GM23338 (cell line): ENCODE measurements at regions not wholly inside any gene's neighbourhood (a gene's known extent, or its start where the extent isn't known, plus 50 kb on each side); places are given as distances from the start of the nearest gene placed in this dataset.

ENCODE experiments used
- ATAC-seq: fragments of 200-7000 bp; cut with Tn5 transposase; 3 replicates; pipeline ENCODE4 v1.9.1; 2020
- DNase-seq: peaks from one replicate; pipeline ENCODE4 v3.0.0-alpha.2; 2015; ENCODE audit warnings: low spot score
- H2AFZ ChIP-seq: fragments of 200-600 bp; sonication (generic); 2 replicates; pipeline ENCODE4 v1.8.0; 2016; ENCODE audit warnings: antibody characterized with exemption, mild to moderate bottlenecking, moderate library complexity
- H3F3A ChIP-seq: fragments of 200-600 bp; sonication (generic); replicated peaks from 2 replicates; pipeline ENCODE4 v1.8.0; 2017; ENCODE audit warnings: antibody characterized with exemption, mixed run types, low read depth
- H3K27ac ChIP-seq: fragments of 200-600 bp; sonication (generic); 2 replicates; pipeline ENCODE4 v1.6.1; 2016; ENCODE audit warnings: low read depth
- H3K27me3 ChIP-seq: fragments of 200-600 bp; sonication (generic); 2 replicates; pipeline ENCODE4 v1.8.0; 2016; ENCODE audit warnings: mild to moderate bottlenecking, mixed run types, moderate library complexity; ENCODE audit not compliant: insufficient read depth
- H3K36me3 ChIP-seq: fragments of 200-600 bp; sonication (generic); 2 replicates; pipeline ENCODE4 v1.8.0; 2016; ENCODE audit warnings: mild to moderate bottlenecking; ENCODE audit not compliant: insufficient read depth
- H3K4me1 ChIP-seq: fragments of 200-600 bp; sonication (generic); 2 replicates; pipeline ENCODE4 v1.8.0; 2016; ENCODE audit warnings: mild to moderate bottlenecking, moderate library complexity; ENCODE audit not compliant: insufficient read depth
- H3K4me2 ChIP-seq: fragments of 200-600 bp; sonication (generic); 2 replicates; pipeline ENCODE4 v1.7.1; 2017; ENCODE audit warnings: mixed run types
- H3K4me3 ChIP-seq: fragments of 200-600 bp; sonication (generic); 2 replicates; pipeline ENCODE4 v1.6.1; 2016; ENCODE audit warnings: mixed run types
- H3K79me2 ChIP-seq: fragments of 200-600 bp; sonication (generic); replicated peaks from 2 replicates; pipeline ENCODE4 v1.8.0; 2017; ENCODE audit warnings: mild to moderate bottlenecking; ENCODE audit not compliant: insufficient read depth
- H3K9me2 ChIP-seq: fragments of 200-600 bp; sonication (generic); 2 replicates; pipeline ENCODE4 v1.8.0; 2017; ENCODE audit not compliant: insufficient read depth
- H4K20me1 ChIP-seq: fragments of 200-600 bp; sonication (generic); replicated peaks from 2 replicates; pipeline ENCODE4 v1.8.0; 2017; ENCODE audit warnings: mild to moderate bottlenecking; ENCODE audit not compliant: insufficient read depth
- H3K27ac Mint-ChIP-seq: 2 replicates; pipeline ENCODE4 v1.8.0; 2020; ENCODE audit warnings: inconsistent platforms, mild to moderate bottlenecking, moderate library complexity, mixed read lengths
- H3K27me3 Mint-ChIP-seq: 3 replicates; pipeline ENCODE4 v1.8.0; 2022; ENCODE audit warnings: low read depth, mild to moderate bottlenecking, moderate library complexity, mixed read lengths, inconsistent platforms; ENCODE audit not compliant: insufficient read depth, poor library complexity
- H3K36me3 Mint-ChIP-seq: 3 replicates; pipeline ENCODE4 v1.8.0; 2021; ENCODE audit warnings: low read depth, mild to moderate bottlenecking, inconsistent platforms, moderate library complexity, mixed read lengths
- H3K4me1 Mint-ChIP-seq: 3 replicates; pipeline ENCODE4 v1.8.0; 2020; ENCODE audit warnings: mild to moderate bottlenecking, inconsistent platforms, mixed read lengths
- H3K4me3 Mint-ChIP-seq: 3 replicates; pipeline ENCODE4 v1.8.0; 2021; ENCODE audit warnings: moderate library complexity, mild to moderate bottlenecking, inconsistent platforms, mixed read lengths
- H3K9me3 Mint-ChIP-seq: 3 replicates; pipeline ENCODE4 v1.8.0; 2020; ENCODE audit warnings: moderate library complexity, mild to moderate bottlenecking, inconsistent platforms, mixed read lengths
- CREB1 ChIP-seq: fragments of 250-450 bp; sonication (Bioruptor Pico); IDR thresholded peaks from 2 replicates; pipeline ENCODE4 v1.5.0; 2020; ENCODE audit warnings: low read depth, mild to moderate bottlenecking, moderate library complexity
- JUNB ChIP-seq: IDR thresholded peaks from one replicate; pipeline ENCODE4 v1.6.1; 2016; ENCODE audit warnings: antibody characterized with exemption; ENCODE audit not compliant: unreplicated experiment
- NANOG ChIP-seq: IDR thresholded peaks from 2 replicates; pipeline ENCODE4 v1.6.1; 2016; ENCODE audit warnings: antibody characterized with exemption, borderline replicate concordance
- STAT1 ChIP-seq: IDR thresholded peaks from one replicate; pipeline ENCODE4 v1.6.1; 2016; ENCODE audit warnings: antibody characterized with exemption; ENCODE audit not compliant: unreplicated experiment
- ZNF114 ChIP-seq: fragments of 250-450 bp; sonication (Bioruptor Pico); IDR thresholded peaks from 2 replicates; pipeline ENCODE4 v1.5.0; 2020; ENCODE audit warnings: mild to moderate bottlenecking, moderate library complexity
- TF ChIP-seq, protein P1 (sequence below): fragments of 250-450 bp; sonication (Bioruptor Pico); IDR thresholded peaks from 2 replicates; pipeline ENCODE4 v1.5.0; 2020; ENCODE audit warnings: mild to moderate bottlenecking, moderate library complexity
- TF ChIP-seq, protein P2 (sequence below): IDR thresholded peaks from 2 replicates; pipeline ENCODE4 v1.6.1; 2016; ENCODE audit warnings: antibody characterized with exemption
- TF ChIP-seq, protein P3 (sequence below): IDR thresholded peaks from one replicate; pipeline ENCODE4 v1.6.1; 2018; ENCODE audit warnings: antibody characterized with exemption; ENCODE audit not compliant: unreplicated experiment

DNA sequence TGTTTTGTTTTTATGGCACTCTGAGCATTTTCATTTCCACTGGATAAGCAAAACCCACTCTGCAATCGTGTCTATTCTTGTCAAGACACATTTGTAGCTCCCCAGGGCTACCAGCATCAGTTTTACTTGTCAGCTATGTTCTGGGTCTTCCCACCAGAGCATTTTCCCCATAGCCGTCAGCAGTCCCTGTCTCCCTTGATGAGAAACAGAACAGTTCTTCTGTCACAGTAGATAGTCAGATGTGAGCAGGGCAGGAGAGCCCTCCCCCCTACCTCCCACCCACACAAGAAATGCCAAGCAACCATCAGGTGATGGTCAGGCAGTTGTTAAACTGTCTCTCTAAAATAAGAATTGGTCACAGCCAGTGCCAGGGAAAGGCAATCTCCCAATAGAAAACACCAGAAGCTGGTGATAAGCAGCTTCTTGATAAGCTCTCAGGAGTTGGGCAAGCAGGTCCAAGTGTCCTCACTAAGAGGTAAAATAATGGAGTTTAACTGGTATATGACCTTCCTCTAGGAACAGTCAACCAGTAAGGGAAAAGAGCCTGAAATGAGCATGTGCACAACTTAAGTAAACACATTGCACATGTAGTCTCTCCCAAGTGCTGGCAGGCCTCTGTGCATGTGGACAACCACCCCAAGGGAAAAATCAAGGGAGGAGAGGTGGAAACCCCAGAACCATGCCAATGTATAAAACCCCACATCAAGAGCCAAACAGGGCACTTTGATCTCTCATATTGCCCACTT, 208.2 kb downstream of the S1PR1 start:
- no peak overlapping the region for H3K4me3 Mint-ChIP-seq
- H3K79me2 ChIP-seq: no peaks in the 10 kb centered on the region

DNA sequence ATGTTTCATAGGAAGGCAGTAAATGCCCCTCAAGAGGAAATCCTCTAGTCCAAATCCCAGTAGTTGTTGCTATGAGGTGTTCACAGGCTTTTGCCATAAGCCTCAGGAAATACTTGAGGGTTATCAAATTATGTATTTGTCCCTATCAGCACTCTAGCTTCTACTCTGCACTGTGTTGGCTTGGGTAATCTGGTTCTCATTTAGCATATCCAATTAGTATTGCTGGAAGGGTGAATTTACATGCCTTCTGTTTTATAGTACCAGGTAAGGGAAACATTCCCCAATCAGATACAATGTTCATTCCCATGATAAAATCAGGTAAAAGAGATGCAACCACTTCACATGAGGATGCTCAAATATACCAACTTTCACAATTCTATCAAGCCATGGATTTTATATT, 211.2 kb downstream of the S1PR1 start:
- Histone ChIP-seq H2AFZ (no peak overlapping the region), H3K4me2 (no peak overlapping the region), H3K4me1 (peaks cover 5% of the 10 kb centered on the region; the same call in 1 of the 2 replicates), H3F3A (no peaks in the 10 kb centered on the region), H3K4me3 (no peak overlapping the region), H4K20me1 (no peaks in the 10 kb centered on the region), H3K27ac (no peak overlapping the region), H3K9me2 (peaks cover 3% of the 10 kb centered on the region; the same call in 1 of the 2 replicates), H3K27me3 (no peaks in the 10 kb centered on the region), H3K79me2 (no peaks in the 10 kb centered on the region), H3K36me3 (no peaks in the 10 kb centered on the region)
- H3K9me3 Mint-ChIP-seq: no peaks in the 10 kb centered on the region; the same call in 2 of the 3 replicates
- DNase-seq (no peak), ATAC-seq (no peak)
- H3K4me1 Mint-ChIP-seq: peaks cover 11% of the 10 kb centered on the region; the same call in 2 of the 3 replicates
- H3K4me3 Mint-ChIP-seq: no peak overlapping the region
- no peak overlapping the region for H3K27ac Mint-ChIP-seq
- no peaks in the 10 kb centered on the region for H3K27me3 Mint-ChIP-seq
- H3K36me3 Mint-ChIP-seq: no peaks in the 10 kb centered on the region
- TF ChIP-seq STAT1 (no peak), CREB1 (no peak), NANOG (no peak), ZNF114 (CRISPR knock-in tag) (no peak)
- TF ChIP-seq, protein P1, sequence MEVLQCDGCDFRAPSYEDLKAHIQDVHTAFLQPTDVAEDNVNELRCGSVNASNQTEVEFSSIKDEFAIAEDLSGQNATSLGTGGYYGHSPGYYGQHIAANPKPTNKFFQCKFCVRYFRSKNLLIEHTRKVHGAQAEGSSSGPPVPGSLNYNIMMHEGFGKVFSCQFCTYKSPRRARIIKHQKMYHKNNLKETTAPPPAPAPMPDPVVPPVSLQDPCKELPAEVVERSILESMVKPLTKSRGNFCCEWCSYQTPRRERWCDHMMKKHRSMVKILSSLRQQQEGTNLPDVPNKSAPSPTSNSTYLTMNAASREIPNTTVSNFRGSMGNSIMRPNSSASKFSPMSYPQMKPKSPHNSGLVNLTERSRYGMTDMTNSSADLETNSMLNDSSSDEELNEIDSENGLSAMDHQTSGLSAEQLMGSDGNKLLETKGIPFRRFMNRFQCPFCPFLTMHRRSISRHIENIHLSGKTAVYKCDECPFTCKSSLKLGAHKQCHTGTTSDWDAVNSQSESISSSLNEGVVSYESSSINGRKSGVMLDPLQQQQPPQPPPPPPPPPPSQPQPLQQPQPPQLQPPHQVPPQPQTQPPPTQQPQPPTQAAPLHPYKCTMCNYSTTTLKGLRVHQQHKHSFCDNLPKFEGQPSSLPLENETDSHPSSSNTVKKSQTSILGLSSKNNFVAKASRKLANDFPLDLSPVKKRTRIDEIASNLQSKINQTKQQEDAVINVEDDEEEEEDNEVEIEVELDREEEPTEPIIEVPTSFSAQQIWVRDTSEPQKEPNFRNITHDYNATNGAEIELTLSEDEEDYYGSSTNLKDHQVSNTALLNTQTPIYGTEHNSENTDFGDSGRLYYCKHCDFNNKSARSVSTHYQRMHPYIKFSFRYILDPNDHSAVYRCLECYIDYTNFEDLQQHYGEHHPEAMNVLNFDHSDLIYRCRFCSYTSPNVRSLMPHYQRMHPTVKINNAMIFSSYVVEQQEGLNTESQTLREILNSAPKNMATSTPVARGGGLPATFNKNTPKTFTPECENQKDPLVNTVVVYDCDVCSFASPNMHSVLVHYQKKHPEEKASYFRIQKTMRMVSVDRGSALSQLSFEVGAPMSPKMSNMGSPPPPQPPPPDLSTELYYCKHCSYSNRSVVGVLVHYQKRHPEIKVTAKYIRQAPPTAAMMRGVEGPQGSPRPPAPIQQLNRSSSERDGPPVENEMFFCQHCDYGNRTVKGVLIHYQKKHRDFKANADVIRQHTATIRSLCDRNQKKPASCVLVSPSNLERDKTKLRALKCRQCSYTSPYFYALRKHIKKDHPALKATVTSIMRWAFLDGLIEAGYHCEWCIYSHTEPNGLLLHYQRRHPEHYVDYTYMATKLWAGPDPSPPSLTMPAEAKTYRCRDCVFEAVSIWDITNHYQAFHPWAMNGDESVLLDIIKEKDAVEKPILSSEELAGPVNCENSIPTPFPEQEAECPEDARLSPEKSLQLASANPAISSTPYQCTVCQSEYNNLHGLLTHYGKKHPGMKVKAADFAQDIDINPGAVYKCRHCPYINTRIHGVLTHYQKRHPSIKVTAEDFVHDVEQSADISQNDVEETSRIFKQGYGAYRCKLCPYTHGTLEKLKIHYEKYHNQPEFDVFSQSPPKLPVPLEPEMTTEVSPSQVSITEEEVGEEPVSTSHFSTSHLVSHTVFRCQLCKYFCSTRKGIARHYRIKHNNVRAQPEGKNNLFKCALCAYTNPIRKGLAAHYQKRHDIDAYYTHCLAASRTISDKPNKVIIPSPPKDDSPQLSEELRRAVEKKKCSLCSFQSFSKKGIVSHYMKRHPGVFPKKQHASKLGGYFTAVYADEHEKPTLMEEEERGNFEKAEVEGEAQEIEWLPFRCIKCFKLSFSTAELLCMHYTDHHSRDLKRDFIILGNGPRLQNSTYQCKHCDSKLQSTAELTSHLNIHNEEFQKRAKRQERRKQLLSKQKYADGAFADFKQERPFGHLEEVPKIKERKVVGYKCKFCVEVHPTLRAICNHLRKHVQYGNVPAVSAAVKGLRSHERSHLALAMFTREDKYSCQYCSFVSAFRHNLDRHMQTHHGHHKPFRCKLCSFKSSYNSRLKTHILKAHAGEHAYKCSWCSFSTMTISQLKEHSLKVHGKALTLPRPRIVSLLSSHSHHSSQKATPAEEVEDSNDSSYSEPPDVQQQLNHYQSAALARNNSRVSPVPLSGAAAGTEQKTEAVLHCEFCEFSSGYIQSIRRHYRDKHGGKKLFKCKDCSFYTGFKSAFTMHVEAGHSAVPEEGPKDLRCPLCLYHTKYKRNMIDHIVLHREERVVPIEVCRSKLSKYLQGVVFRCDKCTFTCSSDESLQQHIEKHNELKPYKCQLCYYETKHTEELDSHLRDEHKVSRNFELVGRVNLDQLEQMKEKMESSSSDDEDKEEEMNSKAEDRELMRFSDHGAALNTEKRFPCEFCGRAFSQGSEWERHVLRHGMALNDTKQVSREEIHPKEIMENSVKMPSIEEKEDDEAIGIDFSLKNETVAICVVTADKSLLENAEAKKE (CRISPR knock-in tag): no peak
- TF ChIP-seq, protein P2, sequence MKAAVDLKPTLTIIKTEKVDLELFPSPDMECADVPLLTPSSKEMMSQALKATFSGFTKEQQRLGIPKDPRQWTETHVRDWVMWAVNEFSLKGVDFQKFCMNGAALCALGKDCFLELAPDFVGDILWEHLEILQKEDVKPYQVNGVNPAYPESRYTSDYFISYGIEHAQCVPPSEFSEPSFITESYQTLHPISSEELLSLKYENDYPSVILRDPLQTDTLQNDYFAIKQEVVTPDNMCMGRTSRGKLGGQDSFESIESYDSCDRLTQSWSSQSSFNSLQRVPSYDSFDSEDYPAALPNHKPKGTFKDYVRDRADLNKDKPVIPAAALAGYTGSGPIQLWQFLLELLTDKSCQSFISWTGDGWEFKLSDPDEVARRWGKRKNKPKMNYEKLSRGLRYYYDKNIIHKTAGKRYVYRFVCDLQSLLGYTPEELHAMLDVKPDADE: no peak

More for the DNA sequence above, 208.2 kb downstream of the S1PR1 start:
- Mint-ChIP-seq H3K9me3 (no peaks in the 10 kb centered on the region), H3K36me3 (no peaks in the 10 kb centered on the region), H3K27ac (no peak overlapping the region), H3K4me1 (peaks cover 22% of the 10 kb centered on the region), H3K27me3 (peaks cover 5% of the 10 kb centered on the region)
- Histone ChIP-seq H3K9me2 (no peaks in the 10 kb centered on the region; the same call in 1 of the 2 replicates), H2AFZ (no peak overlapping the region), H3K4me1 (peaks cover 14% of the 10 kb centered on the region), H4K20me1 (no peaks in the 10 kb centered on the region), H3F3A (no peaks in the 10 kb centered on the region), H3K27ac (no peak overlapping the region), H3K4me3 (no peak overlapping the region), H3K36me3 (no peaks in the 10 kb centered on the region), H3K27me3 (no peaks in the 10 kb centered on the region), H3K4me2 (no peak overlapping the region)
- no peak for DNase-seq
- no peak for TF ChIP-seq NANOG
- no peak for TF ChIP-seq JUNB
- TF ChIP-seq, protein P3, sequence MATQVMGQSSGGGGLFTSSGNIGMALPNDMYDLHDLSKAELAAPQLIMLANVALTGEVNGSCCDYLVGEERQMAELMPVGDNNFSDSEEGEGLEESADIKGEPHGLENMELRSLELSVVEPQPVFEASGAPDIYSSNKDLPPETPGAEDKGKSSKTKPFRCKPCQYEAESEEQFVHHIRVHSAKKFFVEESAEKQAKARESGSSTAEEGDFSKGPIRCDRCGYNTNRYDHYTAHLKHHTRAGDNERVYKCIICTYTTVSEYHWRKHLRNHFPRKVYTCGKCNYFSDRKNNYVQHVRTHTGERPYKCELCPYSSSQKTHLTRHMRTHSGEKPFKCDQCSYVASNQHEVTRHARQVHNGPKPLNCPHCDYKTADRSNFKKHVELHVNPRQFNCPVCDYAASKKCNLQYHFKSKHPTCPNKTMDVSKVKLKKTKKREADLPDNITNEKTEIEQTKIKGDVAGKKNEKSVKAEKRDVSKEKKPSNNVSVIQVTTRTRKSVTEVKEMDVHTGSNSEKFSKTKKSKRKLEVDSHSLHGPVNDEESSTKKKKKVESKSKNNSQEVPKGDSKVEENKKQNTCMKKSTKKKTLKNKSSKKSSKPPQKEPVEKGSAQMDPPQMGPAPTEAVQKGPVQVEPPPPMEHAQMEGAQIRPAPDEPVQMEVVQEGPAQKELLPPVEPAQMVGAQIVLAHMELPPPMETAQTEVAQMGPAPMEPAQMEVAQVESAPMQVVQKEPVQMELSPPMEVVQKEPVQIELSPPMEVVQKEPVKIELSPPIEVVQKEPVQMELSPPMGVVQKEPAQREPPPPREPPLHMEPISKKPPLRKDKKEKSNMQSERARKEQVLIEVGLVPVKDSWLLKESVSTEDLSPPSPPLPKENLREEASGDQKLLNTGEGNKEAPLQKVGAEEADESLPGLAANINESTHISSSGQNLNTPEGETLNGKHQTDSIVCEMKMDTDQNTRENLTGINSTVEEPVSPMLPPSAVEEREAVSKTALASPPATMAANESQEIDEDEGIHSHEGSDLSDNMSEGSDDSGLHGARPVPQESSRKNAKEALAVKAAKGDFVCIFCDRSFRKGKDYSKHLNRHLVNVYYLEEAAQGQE: no peak
- TF ChIP-seq STAT1: no peak
- no peak for ATAC-seq
